RWPE1 (cell line): ENCODE measurements at regions not wholly inside any gene's neighbourhood (a gene's known extent, or its start where the extent isn't known, plus 50 kb on each side); places are given as distances from the start of the nearest gene placed in this dataset.

Experiments
- CTCF ChIA-PET: fragments of 350-600 bp; sonication (Branson Sonifier 250); formaldehyde crosslinking; extraction: SDS; loops from one replicate; lab custom pipeline; 2021; lab: Yijun Ruan, JAX
- POLR2A ChIA-PET: fragments of 400-600 bp; formaldehyde crosslinking; extraction: SDS; loops from one replicate; lab custom pipeline; 2020; ENCODE audit warnings: antibody characterized with exemption; ENCODE audit not compliant: low non-redundant PET; lab: Yijun Ruan, JAX
- DNase-seq: peaks from one replicate; pipeline ENCODE4 v3.0.0; 2012; ENCODE audit warnings: low spot score
- H3K27ac ChIP-seq: fragments of 450-650 bp; 2 replicates; pipeline ENCODE4 v1.5.1; 2017
- TF ChIP-seq, protein P1 (sequence below): fragments of 450-650 bp; conservative IDR thresholded peaks from 2 replicates; pipeline ENCODE4 v1.5.1; 2017; ENCODE audit warnings: low read depth, mild to moderate bottlenecking

DNA sequence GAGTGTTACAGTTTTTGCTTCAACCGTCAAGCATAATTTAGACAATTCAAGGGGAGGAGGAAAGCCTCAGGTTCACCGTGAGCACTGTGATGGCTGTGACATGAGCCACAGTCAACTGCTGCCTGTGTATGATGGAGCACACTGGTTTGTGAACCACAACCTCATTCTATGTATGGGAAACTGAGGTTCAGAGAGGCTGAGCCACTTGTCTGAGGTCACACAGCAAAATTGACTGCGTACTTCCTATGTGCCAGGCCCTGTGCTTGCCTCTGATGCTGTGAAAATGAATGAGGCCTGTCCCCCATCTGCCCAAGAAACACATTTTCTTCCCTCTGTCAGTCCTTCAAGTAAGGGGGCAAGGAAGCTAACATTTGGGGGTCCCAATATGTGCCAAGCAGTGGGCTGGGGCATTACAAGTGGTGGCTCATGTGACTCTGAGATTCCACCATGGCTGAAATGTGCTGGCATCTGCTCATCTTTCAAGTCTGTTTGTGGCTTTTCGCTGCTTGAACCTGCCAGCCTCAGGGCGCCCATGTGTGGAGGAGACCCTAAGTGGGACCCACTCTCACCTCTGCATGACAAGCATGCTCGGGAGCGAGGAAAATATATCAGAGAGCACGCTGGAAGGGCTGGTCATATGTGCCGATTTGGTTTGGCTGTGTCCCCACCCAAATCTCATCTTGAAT is 79.7 kb downstream of the ADRA2C start:
- H3K27ac ChIP-seq: no peak overlapping the region
- CTCF ChIA-PET: no interaction called here
- no peak for DNase-seq
- TF ChIP-seq, protein P1, sequence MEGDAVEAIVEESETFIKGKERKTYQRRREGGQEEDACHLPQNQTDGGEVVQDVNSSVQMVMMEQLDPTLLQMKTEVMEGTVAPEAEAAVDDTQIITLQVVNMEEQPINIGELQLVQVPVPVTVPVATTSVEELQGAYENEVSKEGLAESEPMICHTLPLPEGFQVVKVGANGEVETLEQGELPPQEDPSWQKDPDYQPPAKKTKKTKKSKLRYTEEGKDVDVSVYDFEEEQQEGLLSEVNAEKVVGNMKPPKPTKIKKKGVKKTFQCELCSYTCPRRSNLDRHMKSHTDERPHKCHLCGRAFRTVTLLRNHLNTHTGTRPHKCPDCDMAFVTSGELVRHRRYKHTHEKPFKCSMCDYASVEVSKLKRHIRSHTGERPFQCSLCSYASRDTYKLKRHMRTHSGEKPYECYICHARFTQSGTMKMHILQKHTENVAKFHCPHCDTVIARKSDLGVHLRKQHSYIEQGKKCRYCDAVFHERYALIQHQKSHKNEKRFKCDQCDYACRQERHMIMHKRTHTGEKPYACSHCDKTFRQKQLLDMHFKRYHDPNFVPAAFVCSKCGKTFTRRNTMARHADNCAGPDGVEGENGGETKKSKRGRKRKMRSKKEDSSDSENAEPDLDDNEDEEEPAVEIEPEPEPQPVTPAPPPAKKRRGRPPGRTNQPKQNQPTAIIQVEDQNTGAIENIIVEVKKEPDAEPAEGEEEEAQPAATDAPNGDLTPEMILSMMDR: no peak
- POLR2A ChIA-PET: no interaction called here

DNA sequence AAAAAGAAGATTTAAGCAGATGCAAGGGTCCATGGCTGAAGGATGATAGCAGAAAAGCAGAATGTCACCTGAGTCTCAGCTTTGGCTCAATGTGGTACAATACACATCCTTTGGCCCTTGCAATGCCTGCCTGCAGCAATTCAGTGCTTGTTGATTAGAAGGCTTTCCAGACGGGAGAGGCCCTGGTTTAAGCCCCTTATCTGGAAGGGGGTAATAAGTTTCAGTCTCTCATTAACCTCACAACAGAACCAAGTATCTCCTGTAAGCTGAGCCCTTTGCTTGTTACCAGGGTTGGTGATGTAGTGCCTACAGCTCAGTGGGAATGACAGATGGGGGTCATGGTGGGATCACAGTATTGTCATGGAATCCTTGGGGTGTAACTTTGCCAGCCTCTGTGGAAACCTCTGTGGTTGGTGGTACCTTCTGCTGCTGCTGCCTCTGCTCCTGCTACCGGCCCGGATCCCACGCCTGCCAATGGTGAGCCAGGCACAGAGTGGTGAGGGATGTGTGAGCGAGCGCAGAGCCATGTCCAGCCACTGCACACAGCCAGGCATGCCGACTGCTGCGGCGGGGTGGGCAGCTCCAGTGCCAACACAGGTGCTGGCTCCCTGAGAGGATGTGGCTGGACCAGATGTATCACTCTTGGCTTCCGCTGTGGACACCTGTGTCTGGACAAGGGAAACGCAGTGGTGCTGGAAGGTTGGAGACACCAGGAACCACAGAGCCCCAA is 81.2 kb downstream of the ADRA2C start:
- no peak for DNase-seq
- H3K27ac ChIP-seq: no peak overlapping the region
- TF ChIP-seq, protein P1: no peak
- ChIA-PET POLR2A (no interaction called here), CTCF (interaction anchor here (0.6 kb wide), 1 partner anchor 35 kb away, joined by 3 read pairs; no protein-coding TSS in a partner anchor)

DNA sequence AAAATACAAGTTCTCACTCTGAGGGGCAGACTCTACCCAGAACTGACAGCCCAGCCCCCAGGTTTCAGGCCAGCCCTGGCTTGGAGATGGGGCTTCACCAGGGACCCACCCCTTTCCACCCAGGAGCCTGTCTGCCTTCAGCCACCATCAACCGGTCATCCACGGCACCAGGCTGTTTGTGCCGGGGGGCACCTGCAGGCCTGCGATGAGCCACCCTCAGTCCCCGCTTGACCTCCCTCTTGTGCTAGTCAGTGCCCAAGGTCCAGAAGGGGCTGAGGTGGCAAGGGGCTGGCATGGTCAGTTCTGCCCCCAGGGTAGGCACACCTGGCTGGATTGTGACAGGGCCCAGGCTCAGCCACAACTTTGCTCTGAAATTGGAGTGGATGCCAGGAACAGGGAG is 82.1 kb downstream of the ADRA2C start:
- TF ChIP-seq, protein P1: no peak
- POLR2A ChIA-PET: no interaction called here
- H3K27ac ChIP-seq: no peak overlapping the region
- CTCF ChIA-PET: no interaction called here
- DNase-seq: no peak

DNA sequence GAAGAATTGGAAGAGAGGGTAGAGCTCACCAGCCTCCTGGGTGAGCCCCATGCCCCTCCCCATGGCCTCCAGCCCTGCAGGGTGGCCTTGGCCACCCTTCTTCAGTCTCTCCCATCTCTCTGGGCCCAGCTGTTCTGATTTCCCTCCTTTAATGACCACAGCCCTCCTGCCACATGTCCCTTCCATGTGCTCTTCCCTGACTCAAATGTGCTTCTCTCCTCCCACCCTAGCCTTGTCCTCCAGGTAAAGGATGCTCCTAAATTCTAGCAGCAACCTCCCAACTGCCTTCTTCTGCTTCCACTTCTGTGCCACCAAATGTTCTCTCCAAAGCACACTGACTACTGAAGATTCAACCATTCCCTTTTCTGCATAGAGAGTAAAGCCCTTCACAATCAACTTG is 83.0 kb downstream of the ADRA2C start:
- DNase-seq: no peak
- ChIA-PET CTCF (no interaction called here), POLR2A (no interaction called here)
- TF ChIP-seq, protein P1: no peak
- no peak overlapping the region for H3K27ac ChIP-seq

DNA sequence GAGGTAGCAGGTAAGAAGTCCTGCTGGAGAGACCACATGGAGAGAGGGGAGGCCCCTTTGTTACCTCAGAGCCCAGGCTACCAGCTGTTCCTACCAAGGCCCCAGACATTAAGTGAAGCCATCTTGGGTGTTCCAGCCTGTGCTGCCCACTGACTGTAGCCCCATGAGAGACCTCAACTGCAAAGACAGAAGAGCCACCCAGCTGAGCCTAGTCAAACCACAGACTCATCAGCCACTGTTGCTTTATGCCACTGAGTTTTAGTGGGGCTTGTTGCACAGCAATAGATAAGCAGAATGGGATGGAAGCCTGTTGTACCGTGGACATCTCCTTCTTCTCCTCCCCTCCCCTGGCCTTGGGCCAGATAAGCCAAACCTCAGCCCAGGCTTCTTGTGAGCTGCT is 83.9 kb downstream of the ADRA2C start:
- POLR2A ChIA-PET: no interaction called here
- CTCF ChIA-PET: no interaction called here
- TF ChIP-seq, protein P1: no peak
- DNase-seq: no peak
- no peak overlapping the region for H3K27ac ChIP-seq

DNA sequence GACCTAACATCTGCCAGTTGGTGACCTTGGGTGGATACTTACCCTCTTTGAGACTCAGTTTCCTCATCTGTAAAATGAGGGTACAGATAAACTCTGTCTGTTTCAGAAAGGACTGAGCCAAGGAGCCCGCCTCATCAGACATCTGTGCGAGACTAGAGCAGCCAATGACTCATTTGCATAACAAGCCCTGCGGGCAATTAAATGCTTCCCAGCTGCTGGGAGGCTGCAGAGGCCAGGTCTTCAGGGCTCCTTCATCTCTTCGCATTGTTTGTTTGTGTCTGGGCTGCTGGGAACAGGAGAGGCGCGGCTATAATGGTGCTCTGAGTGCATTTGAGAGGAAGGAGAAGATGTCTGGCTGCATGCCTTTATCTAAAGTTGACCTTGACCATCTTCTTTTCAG is 85.0 kb downstream of the ADRA2C start:
- no peak overlapping the region for H3K27ac ChIP-seq
- DNase-seq: peak; percentile 16
- ChIA-PET POLR2A (no interaction called here), CTCF (no interaction called here)
- TF ChIP-seq, protein P1: no peak
